ENCODE measurements at regions not wholly inside any gene's neighbourhood (a gene's known extent, or its start where the extent isn't known, plus 50 kb on each side); places are given as distances from the start of the nearest gene placed in this dataset.
"Not testable (repeated sequence)": the region's sequence is repeated elsewhere in the genome, so short reads cannot be mapped to it uniquely, and the experiment has no call there.

DNA sequence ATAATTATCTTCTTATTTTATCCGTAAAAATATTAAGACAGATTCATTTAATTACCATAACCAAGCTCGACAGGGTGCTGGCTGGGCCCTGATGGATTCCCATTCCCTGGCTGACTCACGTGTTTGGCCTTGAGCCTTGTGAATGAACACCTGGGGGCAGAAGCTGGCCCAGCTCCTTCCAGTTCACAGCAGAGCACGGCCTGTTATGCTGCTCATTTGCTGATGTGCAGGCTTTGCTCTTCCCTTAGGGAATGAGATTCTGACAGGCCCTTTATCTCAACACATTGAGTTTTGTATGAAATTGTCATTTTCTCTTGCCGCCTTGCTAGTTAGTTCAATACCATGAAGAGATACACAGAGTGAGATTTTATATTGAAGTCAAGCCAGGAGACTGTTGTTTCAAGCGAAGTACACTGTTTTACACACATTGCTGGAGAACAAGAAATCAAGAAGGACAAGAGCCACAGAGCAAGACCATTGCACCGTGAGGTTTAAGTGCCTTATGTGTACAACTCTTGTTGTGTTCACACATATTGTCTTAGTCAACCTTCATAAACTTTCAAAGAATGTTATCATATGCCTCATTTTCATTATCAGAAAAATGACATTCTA is 1583.3 kb downstream of the STIM2 start:
- DNase-seq = no peak

DNA sequence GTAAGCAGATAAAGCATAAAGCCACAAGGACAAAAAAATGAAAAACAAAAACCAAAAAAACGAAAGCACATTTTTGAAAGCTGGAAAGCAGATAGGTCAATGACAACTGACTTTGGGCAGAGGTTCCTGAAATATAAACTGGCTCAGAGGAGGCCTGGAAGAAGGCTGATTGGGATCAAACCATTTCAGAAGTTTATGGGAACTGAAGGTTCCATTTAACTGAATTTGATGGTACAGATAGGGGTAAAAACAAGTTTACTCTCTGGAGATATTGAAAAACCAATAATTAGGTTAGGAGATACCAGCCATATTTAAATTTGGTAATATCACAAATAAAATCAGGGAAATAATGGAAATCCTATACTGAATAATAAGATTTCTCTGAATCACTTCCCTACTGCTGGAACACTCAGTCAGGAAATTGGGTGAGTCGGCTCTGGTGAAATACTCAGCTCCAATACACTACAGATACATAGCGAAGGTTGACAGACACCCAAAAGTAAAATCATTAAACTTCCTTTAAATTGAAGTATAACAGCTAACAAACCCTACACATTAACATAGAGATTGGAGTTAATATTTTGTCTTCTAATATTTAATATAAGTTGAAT is 1584.3 kb downstream of the STIM2 start:
- no peak for DNase-seq

DNA sequence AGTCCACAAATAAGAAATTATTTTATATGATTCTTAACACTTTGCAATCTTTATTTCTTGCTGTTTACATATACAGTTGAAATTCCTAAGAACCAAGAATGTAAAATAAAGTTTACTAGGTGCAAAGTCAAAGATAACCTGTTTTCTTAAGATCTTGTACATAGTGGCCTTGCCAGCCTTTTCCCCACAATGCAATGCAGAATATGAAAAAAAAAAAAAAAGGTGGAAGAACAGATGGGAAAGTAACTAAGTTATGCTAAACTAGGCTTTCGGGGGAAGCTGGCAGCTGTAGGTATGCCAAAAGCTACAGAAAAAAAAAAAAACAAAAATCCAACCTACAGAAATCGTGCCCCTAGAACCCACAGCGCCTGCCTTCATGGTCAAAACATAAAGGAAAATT is 1588.4 kb downstream of the STIM2 start:
- no peak for DNase-seq

DNA sequence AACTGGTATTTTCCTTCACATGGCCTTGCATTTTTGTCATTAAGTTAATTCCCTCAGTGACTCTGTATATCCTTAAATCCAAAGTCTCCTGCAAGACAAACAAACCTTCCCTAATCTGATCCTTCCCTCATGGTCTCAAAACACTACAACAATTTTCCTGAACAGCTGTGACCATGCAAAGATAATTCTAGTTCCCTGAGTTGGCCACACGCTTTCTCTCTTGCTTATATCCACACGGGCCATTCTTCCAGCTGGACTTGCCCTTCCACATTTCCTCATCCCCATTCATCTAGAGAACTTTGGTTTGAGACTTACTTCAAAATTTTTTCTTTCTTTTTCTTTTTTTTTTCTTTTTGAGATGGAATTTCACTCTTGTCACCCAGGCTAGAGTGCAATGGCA is 1590.7 kb downstream of the STIM2 start:
- no peak for DNase-seq

DNA sequence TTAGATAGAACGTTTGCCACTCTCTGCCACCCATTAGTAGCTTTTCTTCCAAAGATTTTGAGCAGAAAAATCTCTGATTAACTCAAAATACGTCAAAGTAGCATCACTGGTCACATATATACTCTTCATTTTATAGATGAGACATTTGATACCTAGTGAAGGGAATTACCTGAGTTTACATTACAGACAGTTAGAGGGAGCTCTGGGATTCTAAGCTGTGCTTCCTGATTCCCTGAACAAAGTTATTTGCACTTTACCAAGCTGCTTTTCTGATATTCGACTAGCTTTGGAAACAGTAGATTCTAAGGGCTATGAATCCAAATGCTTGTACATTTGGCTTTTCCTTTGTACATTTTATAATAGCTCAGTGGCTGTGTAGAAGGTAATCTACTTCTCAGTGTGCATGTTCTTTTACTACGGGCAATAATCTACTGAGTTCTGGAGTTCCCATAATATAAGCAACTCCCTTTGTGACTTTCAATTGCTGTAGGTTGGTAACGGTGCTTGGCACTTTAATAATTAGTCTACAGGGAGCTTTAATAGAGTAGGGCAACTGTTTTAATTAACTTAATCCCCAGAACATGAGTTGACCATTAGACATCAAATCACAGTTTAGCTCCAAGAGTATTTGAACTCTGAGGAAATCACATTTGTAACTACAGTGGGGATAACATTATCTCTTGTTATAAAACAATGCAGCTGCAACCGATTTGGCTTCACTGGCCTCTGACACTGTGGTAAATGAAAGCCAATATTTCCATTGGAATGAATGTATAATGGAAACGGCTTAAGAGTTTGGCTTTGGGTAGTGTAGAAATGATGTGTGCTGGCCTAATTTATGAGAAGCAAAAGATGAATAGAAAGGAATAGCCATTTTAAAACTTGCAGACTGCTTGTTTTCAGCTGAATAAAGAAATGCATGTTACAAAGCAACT is 1602.4 kb downstream of the STIM2 start:
- DNase-seq = no peak

DNA sequence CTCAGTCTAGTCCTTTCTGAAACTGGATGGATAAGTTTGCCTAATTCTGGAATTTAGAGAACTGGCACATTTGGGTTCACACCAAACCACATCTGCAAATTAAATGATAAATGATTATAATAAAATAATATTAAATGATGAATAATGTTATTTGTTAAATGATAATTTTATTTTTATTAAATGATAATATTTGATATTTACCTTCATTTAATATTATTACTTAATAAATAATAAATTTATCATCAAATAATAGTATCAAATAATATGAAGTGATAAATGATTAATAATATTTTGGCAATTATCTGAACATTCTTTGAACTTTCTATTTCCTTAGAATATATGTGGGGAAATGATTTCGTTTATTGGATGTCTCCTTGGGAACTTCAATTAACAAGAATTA is 1604.2 kb downstream of the STIM2 start:
- DNase-seq = no peak

DNA sequence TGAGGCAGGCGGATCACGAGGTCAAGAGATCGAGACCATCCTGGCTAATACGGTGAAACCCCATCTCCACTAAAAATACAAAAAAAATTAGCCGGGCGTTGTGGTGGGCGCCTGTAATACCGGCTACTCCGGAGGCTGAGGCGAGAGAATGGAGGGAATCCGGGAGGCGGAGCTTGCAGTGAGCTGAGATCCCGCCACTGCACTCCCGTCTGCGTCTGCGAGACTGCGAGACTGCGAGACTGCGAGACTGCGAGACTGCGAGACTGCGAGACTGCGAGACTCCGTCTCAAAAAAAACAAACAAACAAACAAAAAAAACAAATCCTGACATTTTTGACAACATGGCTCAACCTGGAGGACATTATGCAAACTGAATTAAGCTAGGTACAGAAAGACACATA is 1606.2 kb downstream of the STIM2 start:
- not testable (repeated sequence) for DNase-seq

DNA sequence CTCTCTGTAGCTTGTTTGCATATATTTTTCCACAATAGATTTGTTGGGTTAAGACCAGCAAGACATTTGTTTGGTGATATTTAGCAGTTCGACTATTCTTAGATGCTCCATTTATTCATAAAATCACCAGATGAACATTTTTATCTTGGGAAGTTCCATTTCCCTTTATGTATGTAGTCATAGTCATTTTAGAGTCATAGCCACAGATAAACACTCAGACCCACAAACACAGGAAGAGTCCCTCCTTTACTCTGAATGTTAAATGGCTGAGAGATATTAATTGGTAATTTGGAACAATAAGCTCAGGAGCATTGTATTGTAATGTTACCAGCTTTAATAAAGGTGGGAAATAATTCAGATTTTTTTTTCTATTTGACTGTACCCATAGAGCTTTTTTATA is 1608.7 kb downstream of the STIM2 start:
- DNase-seq = no peak

DNA sequence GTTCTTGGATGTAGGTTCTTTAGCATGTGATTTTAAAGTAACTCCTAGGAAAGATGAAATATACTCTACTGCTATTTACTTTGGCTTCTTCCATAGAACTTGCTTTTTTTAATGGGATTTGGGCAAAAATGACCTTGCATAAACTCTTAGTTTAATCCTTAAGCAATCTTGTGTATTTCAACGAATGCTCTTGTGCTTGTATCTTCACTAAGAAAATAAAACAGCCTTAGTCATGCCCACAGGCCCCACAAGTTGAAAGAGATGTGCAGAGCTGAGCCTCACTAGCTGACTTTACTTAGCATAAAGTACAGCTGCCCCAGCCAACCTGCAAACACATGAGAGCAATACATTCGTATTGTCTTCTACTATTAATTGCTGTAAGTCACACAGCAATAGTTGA is 1609.2 kb downstream of the STIM2 start:
- no peak for DNase-seq

DNA sequence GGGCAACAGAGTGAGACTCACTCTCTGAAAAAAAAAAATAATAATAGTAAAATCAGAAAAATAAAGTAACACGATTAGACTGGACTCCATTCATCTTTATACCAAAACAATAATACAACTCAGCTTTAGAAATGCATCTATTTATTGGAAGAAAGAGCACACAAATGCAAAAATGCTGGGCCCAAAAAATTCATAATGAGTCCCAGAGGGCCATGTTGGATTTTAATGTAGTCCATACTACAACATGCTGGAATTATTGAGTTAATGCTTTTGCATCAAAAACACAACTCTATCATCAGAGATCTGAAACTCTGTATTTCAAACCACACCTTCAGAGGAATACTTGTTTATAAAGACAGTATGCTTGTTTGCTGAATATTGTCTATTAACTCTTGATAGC is 1614.7 kb downstream of the STIM2 start:
- DNase-seq = no peak

DNA sequence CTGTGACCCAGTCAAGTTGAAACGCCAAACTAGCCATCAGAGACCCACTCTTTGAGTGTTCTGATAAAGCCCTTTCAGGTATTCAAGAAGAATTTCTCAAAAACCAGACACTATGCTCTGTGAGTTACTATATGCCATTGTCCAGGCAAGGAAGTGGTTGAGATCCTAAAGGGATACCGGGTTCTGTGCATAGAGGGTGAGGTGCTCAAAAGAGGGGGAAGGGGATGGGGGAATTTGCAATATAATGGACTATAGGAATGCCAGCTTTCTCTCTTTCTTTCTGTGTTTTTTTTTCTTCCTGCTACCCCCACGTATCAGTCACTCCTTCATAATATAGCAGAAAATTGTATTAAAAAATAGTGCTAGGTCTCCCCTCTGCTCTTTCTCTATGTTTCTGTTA is 1619.0 kb downstream of the STIM2 start:
- no peak for DNase-seq

DNA sequence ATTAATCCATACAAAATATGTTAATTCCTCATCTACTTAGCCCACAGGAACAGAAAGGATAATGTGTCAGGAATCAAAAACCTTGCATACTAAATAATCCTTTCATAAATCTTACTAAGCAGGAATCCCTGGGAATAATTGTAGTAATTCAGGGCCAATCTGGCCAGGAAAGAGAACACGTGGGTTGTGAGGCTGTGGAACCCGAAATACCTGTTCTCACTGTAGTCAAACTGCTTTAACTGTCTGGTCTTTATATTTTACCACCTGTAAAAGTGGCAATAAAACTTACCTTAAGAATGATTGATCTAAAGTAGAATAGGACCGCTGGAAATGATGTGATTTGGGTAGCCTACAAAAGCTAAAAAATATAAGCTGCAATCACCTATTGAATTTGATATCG is 1620.9 kb downstream of the STIM2 start:
- DNase-seq = no peak

DNA sequence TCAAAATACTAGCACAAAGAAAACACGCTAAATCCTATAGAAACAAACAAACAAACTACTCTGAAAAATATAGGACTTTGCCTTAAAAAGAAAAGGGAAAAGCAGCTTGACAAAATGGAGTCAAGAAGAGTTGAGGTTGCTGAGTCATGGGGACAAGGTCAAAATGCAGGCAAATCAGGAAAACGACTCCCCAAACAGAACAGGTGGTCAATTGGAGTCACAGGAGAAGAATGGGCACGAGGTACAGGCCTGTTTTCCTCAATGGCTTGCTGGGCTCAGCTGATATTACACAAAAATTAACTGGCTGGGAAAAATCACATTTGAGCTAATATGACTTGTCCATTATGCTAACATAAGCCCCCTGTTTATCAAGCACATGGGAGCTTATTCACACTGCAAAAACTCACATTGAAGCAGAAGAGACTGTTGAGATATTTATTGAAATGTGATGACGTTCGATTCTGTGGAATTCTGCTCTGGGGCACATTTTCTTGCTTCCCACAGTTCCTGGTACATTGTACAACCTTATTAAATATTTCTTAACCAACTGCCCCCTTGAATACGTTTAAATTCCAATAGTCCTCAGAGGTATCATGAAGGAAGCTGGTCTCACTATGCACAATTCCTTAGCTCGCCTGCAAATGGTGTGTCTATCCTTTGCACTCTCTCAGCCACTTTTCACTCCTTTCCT is 1622.1 kb downstream of the STIM2 start:
- DNase-seq = no peak

DNA sequence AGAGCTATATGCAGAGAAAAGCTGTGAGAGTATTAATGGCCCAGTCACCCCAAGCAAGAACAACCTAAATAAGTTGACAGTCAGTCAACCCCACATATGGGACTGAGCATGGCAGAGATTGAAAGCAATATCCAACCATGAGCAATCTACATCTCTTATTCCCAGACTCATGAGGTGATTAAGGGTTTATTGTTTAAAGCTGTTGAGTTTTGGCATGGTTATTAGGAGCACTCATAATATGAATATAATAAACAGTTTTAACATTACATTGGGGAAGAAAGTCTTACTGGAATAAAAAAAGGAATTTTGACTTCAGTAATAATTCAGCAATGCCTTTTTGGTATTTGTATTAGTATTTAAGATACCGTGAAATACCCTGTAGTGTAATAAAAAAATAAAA is 1627.4 kb downstream of the STIM2 start:
- no peak for DNase-seq

DNA sequence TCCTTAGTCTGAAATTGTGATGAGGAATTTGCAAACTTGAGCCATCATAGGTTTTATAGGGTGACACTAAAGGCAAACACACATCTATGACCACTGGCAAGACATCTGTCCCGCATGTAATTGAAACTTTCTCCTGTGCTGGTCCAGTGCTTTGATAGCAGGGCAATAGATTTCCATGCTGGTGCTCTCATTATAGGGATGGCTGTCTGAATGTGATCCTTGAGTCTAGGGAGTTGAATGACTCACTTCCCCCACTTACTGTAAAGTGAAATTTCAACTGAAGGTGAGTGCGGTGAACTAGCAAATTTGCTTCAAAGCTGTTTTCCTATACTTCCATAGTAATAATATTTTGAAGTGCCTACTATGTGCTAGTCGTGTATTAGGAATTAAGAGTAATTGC is 1630.0 kb downstream of the STIM2 start:
- DNase-seq = no peak

DNA sequence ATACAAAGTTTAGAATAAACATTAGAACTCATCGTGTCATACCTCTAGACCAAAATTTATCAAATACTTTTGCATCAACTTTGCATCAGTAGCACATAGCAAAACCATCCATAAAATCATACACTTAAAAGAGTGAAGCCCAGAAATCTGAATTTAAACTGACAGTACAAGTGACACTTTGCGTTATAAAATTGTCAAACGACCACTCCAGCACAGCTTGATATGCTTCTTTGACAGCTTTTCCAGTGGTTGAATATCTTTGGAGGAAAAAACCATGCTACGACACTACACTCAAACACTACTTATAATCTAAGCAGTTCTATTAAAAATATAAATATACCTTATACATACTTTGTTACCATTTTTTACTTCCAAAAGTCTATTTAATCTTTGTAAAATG is 1644.4 kb downstream of the STIM2 start:
- DNase-seq = no peak

DNA sequence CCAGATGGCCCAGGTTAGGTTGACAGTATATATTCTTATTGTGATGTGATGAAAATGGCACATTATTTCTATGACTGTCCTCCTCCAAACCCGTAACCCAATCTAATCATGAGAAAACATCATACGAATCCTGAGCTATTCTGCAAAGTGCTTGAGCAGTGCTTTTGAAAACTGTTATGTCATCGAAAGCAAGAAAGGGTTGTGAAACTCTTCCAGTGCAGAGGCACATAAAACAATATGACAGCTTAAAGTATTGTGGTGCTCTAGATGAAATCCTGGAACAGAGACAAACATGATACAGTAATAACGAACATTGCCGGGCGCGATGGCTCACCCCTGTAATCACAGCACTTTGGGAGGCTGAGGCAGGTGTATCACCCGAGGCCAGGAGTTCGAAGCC is 1648.0 kb downstream of the STIM2 start:
- DNase-seq = no peak

DNA sequence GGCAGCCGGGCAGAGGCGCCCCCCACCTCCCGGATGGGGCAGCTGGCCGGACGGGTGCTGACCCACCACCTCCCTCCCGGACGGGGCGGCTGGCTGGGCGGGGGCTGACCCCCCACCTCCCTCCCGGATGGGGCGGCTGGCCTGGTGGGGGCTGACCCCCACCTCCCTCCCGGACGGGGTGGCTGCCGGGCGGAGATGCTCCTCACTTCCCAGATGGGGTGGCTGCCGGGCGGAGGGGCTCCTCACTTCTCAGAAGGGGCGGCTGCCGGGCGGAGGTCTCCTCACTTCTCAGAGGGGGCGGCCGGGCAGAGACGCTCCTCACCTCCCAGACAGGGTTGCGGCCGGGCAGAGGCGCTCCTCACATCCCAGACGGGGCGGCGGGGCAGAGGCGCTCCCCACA is 1654.1 kb downstream of the STIM2 start:
- not testable (repeated sequence) for DNase-seq

DNA sequence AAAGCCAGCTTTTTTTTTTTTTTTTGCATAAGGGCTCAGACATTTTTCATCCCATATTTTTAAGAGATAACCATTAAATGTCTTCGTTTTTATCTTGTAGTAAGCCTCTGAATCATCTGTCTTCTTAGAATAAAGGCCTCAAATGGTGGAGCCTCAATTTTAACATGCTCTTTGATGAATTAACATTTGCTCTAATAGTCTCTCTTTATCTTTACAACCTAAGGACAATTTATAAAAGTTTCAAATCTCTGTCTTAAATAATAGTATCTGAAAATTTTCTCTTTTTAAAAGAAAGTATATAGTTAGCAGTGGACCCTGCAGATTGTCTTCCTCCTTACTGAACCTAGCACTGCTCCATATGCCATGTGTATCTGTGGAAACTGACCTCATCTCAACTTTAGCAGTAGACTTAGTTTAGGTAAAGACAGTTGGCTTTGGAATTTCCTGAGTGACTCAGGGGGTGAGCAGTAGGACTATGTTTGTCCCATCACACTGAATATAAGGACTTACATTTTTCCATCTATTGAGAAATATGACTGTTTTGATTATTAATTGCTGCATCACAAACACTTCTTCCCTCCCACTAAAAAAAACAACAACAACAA is 1658.0 kb downstream of the STIM2 start:
- no peak for DNase-seq

DNA sequence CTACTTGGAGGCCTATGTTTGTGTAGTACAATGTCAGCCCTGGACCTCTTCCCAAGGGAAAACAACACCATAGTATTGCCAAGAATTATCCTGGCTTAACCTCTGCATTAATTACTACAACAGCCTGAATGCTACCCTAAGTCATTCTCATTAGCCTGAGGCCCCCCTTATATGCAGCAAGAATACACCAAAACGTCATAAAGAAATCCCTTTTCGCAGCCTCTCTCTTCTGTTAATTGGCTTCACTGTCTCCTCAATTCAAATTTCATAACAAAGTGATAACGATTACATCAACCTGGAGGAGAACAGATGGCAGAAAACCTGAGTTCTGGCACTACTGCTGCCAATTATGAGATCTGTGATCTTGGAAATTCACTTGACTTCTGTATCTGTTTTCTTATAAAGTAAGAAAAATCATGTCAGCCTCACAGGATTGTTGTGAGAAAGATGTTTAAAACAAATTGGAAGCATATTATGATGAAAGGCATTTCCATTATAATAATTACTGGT is 1663.1 kb downstream of the STIM2 start:
- no peak for DNase-seq

DNA sequence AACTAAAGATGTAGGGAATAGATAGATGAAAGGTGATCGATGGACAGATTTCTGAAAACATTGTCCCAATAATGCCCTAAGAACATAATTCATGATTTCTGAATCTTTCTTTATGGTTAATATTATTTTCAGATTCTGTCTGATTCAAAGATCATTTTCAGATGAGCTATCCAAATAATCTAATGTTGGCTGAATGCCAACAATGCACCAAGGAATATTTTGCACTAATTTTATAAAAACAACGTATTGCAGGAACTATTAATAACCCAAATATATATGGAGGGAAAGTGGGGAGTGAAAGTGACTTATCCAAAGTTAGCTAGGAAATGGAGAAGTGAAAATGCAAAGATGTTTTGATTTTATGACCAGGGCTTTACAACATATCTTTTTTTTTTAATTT is 1675.5 kb downstream of the STIM2 start:
- DNase-seq = no peak

DNA sequence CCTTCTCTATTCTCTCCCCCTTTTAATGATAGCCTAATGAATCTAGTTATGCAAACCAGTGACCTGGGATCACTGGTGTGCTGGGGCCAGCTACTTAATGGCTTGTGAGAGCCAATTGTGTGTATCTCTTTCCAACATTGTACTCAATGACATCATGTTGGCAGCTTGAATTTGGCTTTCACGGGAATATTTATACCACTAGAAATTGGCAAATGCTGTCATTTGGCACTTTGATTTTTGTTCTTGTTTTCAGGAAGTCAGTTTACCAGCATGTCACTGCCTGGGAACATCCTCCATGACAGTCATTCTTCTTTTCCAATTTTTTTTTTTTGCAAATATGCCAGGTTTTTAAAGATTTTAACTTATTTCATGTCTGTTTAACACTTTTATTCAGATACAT is 1685.3 kb downstream of the STIM2 start:
- no peak for DNase-seq

DNA sequence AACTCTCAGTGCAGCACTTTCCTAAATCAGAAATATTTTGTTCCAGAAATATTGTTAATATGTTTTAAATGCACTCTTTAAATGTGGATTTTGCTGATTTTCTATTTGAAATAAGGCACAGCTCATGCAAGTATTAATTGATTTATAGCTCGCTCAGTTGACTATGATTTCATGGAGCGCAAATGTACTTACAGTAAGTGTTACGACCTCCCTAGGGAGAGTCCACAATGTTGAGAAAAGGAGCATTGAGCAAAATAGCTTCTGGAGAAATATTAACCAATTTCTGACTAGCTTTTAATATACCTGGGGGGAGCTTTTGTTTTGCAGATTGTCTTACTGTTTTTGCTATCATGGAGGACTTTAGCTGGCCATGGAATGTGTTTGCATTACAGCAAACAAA is 1687.5 kb downstream of the STIM2 start:
- DNase-seq = no peak

Measured in activated naive CD4-positive, alpha-beta T cell treated with Interleukin-2 at 50 U/mL for 16 hours (primary cell).